ENCODE measurements at regions not wholly inside any gene's neighbourhood (a gene's known extent, or its start where the extent isn't known, plus 50 kb on each side); places are given as distances from the start of the nearest gene placed in this dataset.

DNA sequence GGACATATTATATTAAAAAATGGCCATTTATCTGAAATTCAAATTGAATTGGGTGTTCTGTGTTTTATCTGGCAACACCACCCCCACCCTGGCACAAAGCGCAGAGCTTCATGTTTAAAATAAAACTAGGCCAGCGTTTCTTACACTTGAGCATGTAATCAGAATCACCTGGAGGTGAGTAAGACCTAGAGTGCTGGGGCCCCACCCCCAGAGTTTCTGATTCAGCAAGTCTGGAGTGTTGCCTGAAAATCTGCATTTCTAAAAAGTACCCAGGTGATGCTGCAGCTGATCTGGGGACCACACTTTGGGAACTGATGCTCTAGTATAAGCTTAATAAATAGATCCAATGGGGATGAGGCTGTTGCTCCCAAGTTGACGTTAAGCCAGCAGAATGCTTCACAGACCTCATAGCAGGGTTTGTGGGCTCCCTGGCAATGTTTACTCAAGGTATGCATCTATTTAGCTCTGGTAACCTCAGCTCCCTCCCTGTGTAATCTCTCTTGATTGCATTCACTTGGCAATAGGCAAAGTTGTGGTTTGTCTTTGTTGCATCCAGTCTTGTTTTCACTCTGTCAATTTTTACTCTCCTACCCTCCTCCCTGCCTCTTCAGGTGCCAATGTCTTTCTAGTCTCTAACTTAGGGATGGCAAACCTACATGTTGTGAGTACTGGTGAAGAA is 99.8 kb upstream of the TEX13D start:
- Histone ChIP-seq H3K27me3 (ENCODE audit: control insufficient read depth in 3 of 3, insufficient read depth in 3 of 3, low read length in 3 of 3) (peaks cover 0 to 3% (median 0%) of the 10 kb centered on the region in 3 donors), H3K4me1 (ENCODE audit: control insufficient read depth in 3 of 3, insufficient read depth in 3 of 3, low read length in 3 of 3) (no peaks in the 10 kb centered on the region), H3K9ac (ENCODE audit: low read depth in 1 of 3, low read length in 3 of 3) (no peak overlapping the region), H3K4me3 (ENCODE audit: low read length in 3 of 3) (no peak overlapping the region), H3K36me3 (ENCODE audit: control insufficient read depth in 3 of 3, insufficient read depth in 3 of 3, low read length in 3 of 3) (no peaks in the 10 kb centered on the region), H3K9me3 (ENCODE audit: control insufficient read depth in 3 of 3, low read length in 3 of 3) (no peaks in the 10 kb centered on the region), H3K27ac (ENCODE audit: low read depth, low read length) (no peak overlapping the region)

GRCh38 chrX:124234348-124234747 is 98.1 kb upstream of the TEX13D start:
- Histone ChIP-seq H3K4me1 (ENCODE audit: control insufficient read depth in 3 of 3, insufficient read depth in 3 of 3, low read length in 3 of 3) (no peaks in the 10 kb centered on the region), H3K36me3 (ENCODE audit: control insufficient read depth in 3 of 3, insufficient read depth in 3 of 3, low read length in 3 of 3) (no peaks in the 10 kb centered on the region), H3K4me3 (ENCODE audit: low read length in 3 of 3) (no peak overlapping the region), H3K27ac (ENCODE audit: low read depth, low read length) (no peak overlapping the region), H3K9ac (ENCODE audit: low read depth in 1 of 3, low read length in 3 of 3) (no peak overlapping the region), H3K27me3 (ENCODE audit: control insufficient read depth in 3 of 3, insufficient read depth in 3 of 3, low read length in 3 of 3) (peaks cover 0 to 3% (median 0%) of the 10 kb centered on the region in 3 donors), H3K9me3 (ENCODE audit: control insufficient read depth in 3 of 3, low read length in 3 of 3) (no peaks in the 10 kb centered on the region)

- H3K9ac ChIP-seq (ENCODE audit: low read depth in 1 of 3, low read length in 3 of 3) = no peak overlapping the region
- no peaks in the 10 kb centered on the region for H3K4me1 ChIP-seq (ENCODE audit: control insufficient read depth in 3 of 3, insufficient read depth in 3 of 3, low read length in 3 of 3)
- no peak overlapping the region for H3K27ac ChIP-seq (ENCODE audit: low read depth, low read length)
- no peaks in the 10 kb centered on the region for H3K36me3 ChIP-seq (ENCODE audit: control insufficient read depth in 3 of 3, insufficient read depth in 3 of 3, low read length in 3 of 3)
- no peak overlapping the region for H3K4me3 ChIP-seq (ENCODE audit: low read length in 3 of 3)
- no peaks in the 10 kb centered on the region for H3K27me3 ChIP-seq (ENCODE audit: control insufficient read depth in 3 of 3, insufficient read depth in 3 of 3, low read length in 3 of 3)
- no peaks in the 10 kb centered on the region for H3K9me3 ChIP-seq (ENCODE audit: control insufficient read depth in 3 of 3, low read length in 3 of 3)
Measured at GRCh38 chrX:124238268-124238667, 94.2 kb upstream of the TEX13D start.

DNA sequence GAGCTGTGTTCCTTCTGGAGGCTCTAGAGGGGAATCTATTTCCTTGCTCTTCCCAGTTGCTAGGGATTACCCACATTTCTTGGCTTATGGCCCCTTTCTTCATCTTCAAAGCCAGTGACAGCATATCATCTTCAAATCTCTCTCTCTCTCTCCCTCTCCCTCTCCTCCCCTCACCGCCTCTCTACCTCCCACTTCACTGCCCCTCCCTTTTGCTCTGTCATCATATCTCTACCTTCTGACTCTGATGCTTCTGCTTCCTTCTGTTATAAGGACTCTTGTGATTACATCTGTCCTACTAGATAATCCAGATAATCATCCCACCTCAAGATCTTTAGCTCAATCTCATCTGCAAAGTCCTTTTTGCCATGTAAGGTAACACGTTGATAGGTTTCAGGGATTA is 93.1 kb upstream of the TEX13D start:
- Histone ChIP-seq H3K9me3 (ENCODE audit: control insufficient read depth in 3 of 3, low read length in 3 of 3) (no peaks in the 10 kb centered on the region), H3K36me3 (ENCODE audit: control insufficient read depth in 3 of 3, insufficient read depth in 3 of 3, low read length in 3 of 3) (no peaks in the 10 kb centered on the region), H3K4me3 (ENCODE audit: low read length in 3 of 3) (no peak overlapping the region), H3K27ac (ENCODE audit: low read depth, low read length) (no peak overlapping the region), H3K4me1 (ENCODE audit: control insufficient read depth in 3 of 3, insufficient read depth in 3 of 3, low read length in 3 of 3) (no peaks in the 10 kb centered on the region), H3K9ac (ENCODE audit: low read depth in 1 of 3, low read length in 3 of 3) (no peak overlapping the region), H3K27me3 (ENCODE audit: control insufficient read depth in 3 of 3, insufficient read depth in 3 of 3, low read length in 3 of 3) (no peaks in the 10 kb centered on the region)

DNA sequence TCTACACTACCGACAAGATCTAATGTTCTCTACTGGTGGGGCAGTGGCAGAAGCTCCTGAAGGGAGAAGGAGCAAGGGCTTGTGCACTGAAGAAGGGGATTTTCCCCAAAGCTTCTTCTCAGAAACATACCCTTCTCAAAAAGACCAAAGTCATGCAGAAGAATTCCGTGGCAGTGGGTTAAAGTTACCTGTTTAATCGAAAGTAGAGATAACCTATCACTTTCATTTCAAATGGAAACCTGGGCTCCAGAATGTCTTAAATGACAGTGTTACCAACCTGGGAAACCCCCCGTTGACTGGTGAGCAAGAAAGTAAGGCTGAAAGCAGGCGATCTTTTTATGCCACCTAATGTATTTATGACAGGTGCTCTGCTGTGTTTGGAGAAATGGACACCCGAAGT is 92.5 kb upstream of the TEX13D start:
- no peak overlapping the region for H3K27ac ChIP-seq (ENCODE audit: low read depth, low read length)
- H3K4me3 ChIP-seq (ENCODE audit: low read length in 3 of 3) = no peak overlapping the region
- H3K9ac ChIP-seq (ENCODE audit: low read depth in 1 of 3, low read length in 3 of 3) = no peak overlapping the region
- H3K27me3 ChIP-seq (ENCODE audit: control insufficient read depth in 3 of 3, insufficient read depth in 3 of 3, low read length in 3 of 3) = no peaks in the 10 kb centered on the region
- no peaks in the 10 kb centered on the region for H3K9me3 ChIP-seq (ENCODE audit: control insufficient read depth in 3 of 3, low read length in 3 of 3)
- no peaks in the 10 kb centered on the region for H3K4me1 ChIP-seq (ENCODE audit: control insufficient read depth in 3 of 3, insufficient read depth in 3 of 3, low read length in 3 of 3)
- H3K36me3 ChIP-seq (ENCODE audit: control insufficient read depth in 3 of 3, insufficient read depth in 3 of 3, low read length in 3 of 3) = no peaks in the 10 kb centered on the region

- no peaks in the 10 kb centered on the region for H3K27me3 ChIP-seq (ENCODE audit: control insufficient read depth in 3 of 3, insufficient read depth in 3 of 3, low read length in 3 of 3)
- H3K4me1 ChIP-seq (ENCODE audit: control insufficient read depth in 3 of 3, insufficient read depth in 3 of 3, low read length in 3 of 3) = no peaks in the 10 kb centered on the region
- no peaks in the 10 kb centered on the region for H3K36me3 ChIP-seq (ENCODE audit: control insufficient read depth in 3 of 3, insufficient read depth in 3 of 3, low read length in 3 of 3)
- no peak overlapping the region for H3K27ac ChIP-seq (ENCODE audit: low read depth, low read length)
- no peak overlapping the region for H3K4me3 ChIP-seq (ENCODE audit: low read length in 3 of 3)
- H3K9ac ChIP-seq (ENCODE audit: low read depth in 1 of 3, low read length in 3 of 3) = no peak overlapping the region
- no peaks in the 10 kb centered on the region for H3K9me3 ChIP-seq (ENCODE audit: control insufficient read depth in 3 of 3, low read length in 3 of 3)
Measured at GRCh38 chrX:124240422-124240821, 92.0 kb upstream of the TEX13D start.

- H3K36me3 ChIP-seq (ENCODE audit: control insufficient read depth in 3 of 3, insufficient read depth in 3 of 3, low read length in 3 of 3) = no peaks in the 10 kb centered on the region
- H3K4me3 ChIP-seq (ENCODE audit: low read length in 3 of 3) = no peak overlapping the region
- no peak overlapping the region for H3K9ac ChIP-seq (ENCODE audit: low read depth in 1 of 3, low read length in 3 of 3)
- no peak overlapping the region for H3K27ac ChIP-seq (ENCODE audit: low read depth, low read length)
- no peaks in the 10 kb centered on the region for H3K9me3 ChIP-seq (ENCODE audit: control insufficient read depth in 3 of 3, low read length in 3 of 3)
- H3K4me1 ChIP-seq (ENCODE audit: control insufficient read depth in 3 of 3, insufficient read depth in 3 of 3, low read length in 3 of 3) = no peaks in the 10 kb centered on the region
- H3K27me3 ChIP-seq (ENCODE audit: control insufficient read depth in 3 of 3, insufficient read depth in 3 of 3, low read length in 3 of 3) = no peaks in the 10 kb centered on the region
Measured at GRCh38 chrX:124242131-124242530, 90.3 kb upstream of the TEX13D start.

DNA sequence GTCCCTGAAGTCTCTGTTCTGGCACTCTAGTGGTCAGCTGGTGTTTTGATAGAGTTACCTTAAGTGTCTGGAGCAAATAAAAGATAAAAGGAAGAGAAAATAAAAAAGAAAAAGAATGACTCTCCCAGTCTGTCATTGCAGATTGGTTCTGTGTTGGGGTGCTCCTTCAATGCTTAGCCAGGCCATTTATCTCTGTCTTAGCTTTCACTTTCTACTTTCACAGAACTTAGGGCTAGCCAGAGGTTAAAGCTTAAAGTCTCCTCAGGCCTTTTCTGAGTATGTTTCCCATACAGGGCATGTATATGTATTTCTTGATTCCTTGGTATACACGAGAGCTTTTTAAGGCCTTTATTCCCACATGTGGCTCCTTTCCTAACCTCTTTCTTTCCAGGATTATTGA is 83.1 kb upstream of the TEX13D start:
- no peaks in the 10 kb centered on the region for H3K9me3 ChIP-seq (ENCODE audit: control insufficient read depth in 3 of 3, low read length in 3 of 3)
- H3K9ac ChIP-seq (ENCODE audit: low read depth in 1 of 3, low read length in 3 of 3) = no peak overlapping the region
- H3K4me3 ChIP-seq (ENCODE audit: low read length in 3 of 3) = no peak overlapping the region
- no peaks in the 10 kb centered on the region for H3K36me3 ChIP-seq (ENCODE audit: control insufficient read depth in 3 of 3, insufficient read depth in 3 of 3, low read length in 3 of 3)
- no peak overlapping the region for H3K27ac ChIP-seq (ENCODE audit: low read depth, low read length)
- no peaks in the 10 kb centered on the region for H3K27me3 ChIP-seq (ENCODE audit: control insufficient read depth in 3 of 3, insufficient read depth in 3 of 3, low read length in 3 of 3)
- no peaks in the 10 kb centered on the region for H3K4me1 ChIP-seq (ENCODE audit: control insufficient read depth in 3 of 3, insufficient read depth in 3 of 3, low read length in 3 of 3)

DNA sequence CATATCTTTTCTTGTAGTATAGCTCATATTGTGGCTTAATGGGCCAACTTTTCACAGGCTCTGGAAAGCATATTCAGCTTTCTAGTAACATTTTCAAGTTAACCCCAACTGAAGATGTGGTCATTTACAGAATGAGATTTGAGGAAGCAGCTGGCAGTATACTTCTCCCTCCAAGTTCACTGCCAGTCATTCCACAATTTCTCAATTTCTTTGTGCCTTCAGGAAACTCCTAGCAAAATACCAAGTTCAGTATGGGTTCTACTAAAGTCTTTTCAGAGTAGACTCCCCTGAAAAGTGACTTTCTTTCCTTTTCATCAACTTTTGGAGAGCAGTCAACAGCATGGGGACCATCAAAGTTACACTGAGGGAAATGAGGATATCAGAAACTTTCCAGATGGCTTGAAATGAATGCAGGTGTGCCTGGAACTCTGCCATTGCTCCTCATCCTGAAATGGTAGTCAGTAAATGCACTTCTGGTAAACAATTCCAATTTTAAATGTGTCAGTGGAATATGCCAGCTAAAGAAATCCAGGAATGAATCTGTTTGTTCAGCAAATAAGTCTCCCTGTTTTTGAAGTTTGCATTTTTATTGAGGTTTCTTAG is 81.5 kb upstream of the TEX13D start:
- H3K9me3 ChIP-seq (ENCODE audit: control insufficient read depth in 3 of 3, low read length in 3 of 3) = no peaks in the 10 kb centered on the region
- no peaks in the 10 kb centered on the region for H3K36me3 ChIP-seq (ENCODE audit: control insufficient read depth in 3 of 3, insufficient read depth in 3 of 3, low read length in 3 of 3)
- no peak overlapping the region for H3K9ac ChIP-seq (ENCODE audit: low read depth in 1 of 3, low read length in 3 of 3)
- H3K27me3 ChIP-seq (ENCODE audit: control insufficient read depth in 3 of 3, insufficient read depth in 3 of 3, low read length in 3 of 3) = no peaks in the 10 kb centered on the region
- no peaks in the 10 kb centered on the region for H3K4me1 ChIP-seq (ENCODE audit: control insufficient read depth in 3 of 3, insufficient read depth in 3 of 3, low read length in 3 of 3)
- H3K27ac ChIP-seq (ENCODE audit: low read depth, low read length) = no peak overlapping the region
- H3K4me3 ChIP-seq (ENCODE audit: low read length in 3 of 3) = no peak overlapping the region

DNA sequence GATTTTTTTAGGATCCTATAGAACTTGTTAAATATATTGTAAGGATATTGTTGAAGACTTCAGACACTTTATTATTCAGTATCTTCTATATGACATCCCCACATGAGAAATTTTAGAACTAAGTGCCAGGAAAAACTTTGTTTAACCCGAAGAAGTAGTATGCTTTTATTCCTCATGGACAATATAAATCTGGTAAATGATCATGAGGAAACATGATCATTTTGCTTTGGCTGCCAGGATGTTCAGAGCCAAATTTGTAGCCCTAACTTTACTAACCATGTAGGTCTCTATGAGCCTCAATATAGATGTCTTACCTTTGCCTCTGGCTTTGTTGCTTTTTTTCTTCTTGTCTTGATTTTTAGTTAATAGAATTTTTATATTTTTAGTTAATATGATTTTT is 77.8 kb upstream of the TEX13D start:
- no peak overlapping the region for H3K9ac ChIP-seq (ENCODE audit: low read depth in 1 of 3, low read length in 3 of 3)
- H3K27me3 ChIP-seq (ENCODE audit: control insufficient read depth in 3 of 3, insufficient read depth in 3 of 3, low read length in 3 of 3) = no peaks in the 10 kb centered on the region

More for the DNA sequence above, 77.8 kb upstream of the TEX13D start:
- no peaks in the 10 kb centered on the region for H3K36me3 ChIP-seq (ENCODE audit: control insufficient read depth in 3 of 3, insufficient read depth in 3 of 3, low read length in 3 of 3)
- peaks cover 0 to 3% (median 0%) of the 10 kb centered on the region in 3 donors for H3K4me1 ChIP-seq (ENCODE audit: control insufficient read depth in 3 of 3, insufficient read depth in 3 of 3, low read length in 3 of 3)
- no peaks in the 10 kb centered on the region for H3K9me3 ChIP-seq (ENCODE audit: control insufficient read depth in 3 of 3, low read length in 3 of 3)
- no peak overlapping the region for H3K4me3 ChIP-seq (ENCODE audit: low read length in 3 of 3)
- H3K27ac ChIP-seq (ENCODE audit: low read depth, low read length) = no peak overlapping the region
